DND-41 (cell line): ENCODE measurements at regions not wholly inside any gene's neighbourhood (a gene's known extent, or its start where the extent isn't known, plus 50 kb on each side); places are given as distances from the start of the nearest gene placed in this dataset.

ENCODE experiments used
- EZH2 ChIP-seq: IDR thresholded peaks from 3 replicates; pipeline ENCODE4 v1.6.1; 2012; ENCODE audit warnings: borderline replicate concordance, low read depth, mild to moderate bottlenecking, moderate library complexity, low read length, inconsistent platforms; ENCODE audit not compliant: severe bottlenecking
- TF ChIP-seq, protein P1 (sequence below): IDR thresholded peaks from 2 replicates; pipeline ENCODE4 v1.5.1; 2012; ENCODE audit warnings: borderline replicate concordance, low read length, moderate library complexity, mild to moderate bottlenecking; ENCODE audit not compliant: poor library complexity, severe bottlenecking; ENCODE audit errors: extremely low read depth

DNA sequence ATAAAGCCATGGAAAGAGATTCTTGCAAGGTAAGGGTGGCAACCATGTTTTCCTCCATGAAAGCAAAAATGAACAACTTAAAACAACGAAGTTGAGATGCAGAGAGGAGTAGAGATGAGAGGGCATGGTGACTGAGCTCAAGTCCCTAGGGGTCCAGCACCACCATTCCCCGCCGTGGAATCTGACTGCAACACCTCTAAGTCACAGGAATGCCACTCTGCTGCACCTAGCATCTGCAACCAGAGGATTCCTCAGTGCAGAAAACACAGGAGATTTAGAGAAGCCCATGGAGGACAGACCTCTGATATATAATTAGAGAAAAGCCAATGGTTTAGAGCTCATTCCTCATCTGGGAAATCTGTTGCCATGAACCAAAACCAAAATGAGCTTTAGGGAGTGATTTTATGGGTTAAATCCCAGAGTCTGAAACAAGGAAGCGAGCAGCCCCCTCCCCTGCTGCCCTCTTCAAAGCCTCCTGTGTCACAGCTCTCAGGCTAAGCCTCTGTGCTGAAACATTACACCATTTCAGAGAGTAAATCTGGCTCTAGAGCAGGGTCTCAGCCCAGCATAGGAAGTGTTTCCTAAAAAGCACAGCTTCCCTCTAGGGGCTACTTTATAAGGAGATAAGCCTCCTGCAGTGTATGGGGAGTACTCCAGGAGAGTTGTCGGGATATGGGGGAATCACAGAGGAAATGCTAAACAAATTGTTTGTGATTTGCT is 1043.6 kb downstream of the UQCRFS1 start:
- TF ChIP-seq, protein P1, sequence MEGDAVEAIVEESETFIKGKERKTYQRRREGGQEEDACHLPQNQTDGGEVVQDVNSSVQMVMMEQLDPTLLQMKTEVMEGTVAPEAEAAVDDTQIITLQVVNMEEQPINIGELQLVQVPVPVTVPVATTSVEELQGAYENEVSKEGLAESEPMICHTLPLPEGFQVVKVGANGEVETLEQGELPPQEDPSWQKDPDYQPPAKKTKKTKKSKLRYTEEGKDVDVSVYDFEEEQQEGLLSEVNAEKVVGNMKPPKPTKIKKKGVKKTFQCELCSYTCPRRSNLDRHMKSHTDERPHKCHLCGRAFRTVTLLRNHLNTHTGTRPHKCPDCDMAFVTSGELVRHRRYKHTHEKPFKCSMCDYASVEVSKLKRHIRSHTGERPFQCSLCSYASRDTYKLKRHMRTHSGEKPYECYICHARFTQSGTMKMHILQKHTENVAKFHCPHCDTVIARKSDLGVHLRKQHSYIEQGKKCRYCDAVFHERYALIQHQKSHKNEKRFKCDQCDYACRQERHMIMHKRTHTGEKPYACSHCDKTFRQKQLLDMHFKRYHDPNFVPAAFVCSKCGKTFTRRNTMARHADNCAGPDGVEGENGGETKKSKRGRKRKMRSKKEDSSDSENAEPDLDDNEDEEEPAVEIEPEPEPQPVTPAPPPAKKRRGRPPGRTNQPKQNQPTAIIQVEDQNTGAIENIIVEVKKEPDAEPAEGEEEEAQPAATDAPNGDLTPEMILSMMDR = no peak
- TF ChIP-seq EZH2 = no peak
